ENCODE measurements at regions not wholly inside any gene's neighbourhood (a gene's known extent, or its start where the extent isn't known, plus 50 kb on each side); places are given as distances from the start of the nearest gene placed in this dataset.

GRCh38 chr2:215718436-215718835 lies 282.6 kb upstream of the FN1 start (continued):
- TF ChIP-seq ZBTB49 (CRISPR knock-in tag; IDR thresholded peaks at IDR 0.05; ENCODE audit: borderline replicate concordance) (no peak), CREB3L1 (IDR thresholded peaks at IDR 0.05; ENCODE audit: borderline replicate concordance, low read depth) (no peak)

GRCh38 chr2:215717501-215718381 lies 281.9 kb upstream of the FN1 start:
- no peak overlapping the region for H3K27ac ChIP-seq (ENCODE audit: extremely low read depth, low read depth, low read length)
- ChIA-PET CTCF (ENCODE audit: low intra/inter-chr PET ratio) (no interaction called here), POLR2A (no interaction called here)
- no peak for DNase-seq (ENCODE audit: extremely low read depth in 1 of 4, low spot score in 3 of 4)
- intact Hi-C loops (cut with micrococcal nuclease) (loop anchor here (10.0 kb wide), 2 partner anchors 107 to 263 kb away; no protein-coding TSS in a partner anchor), in situ Hi-C loops (cut with MboI) (no loop called here)
- H3K36me3 ChIP-seq (ENCODE audit: control insufficient read depth, insufficient read depth, low read length), result no peaks in the 10 kb centered on the region
- no TSS peak for BruUV-seq (replicated peaks)
- H3K79me2 ChIP-seq (ENCODE audit: control insufficient read depth, insufficient read depth, low read length), result no peaks in the 10 kb centered on the region
- H2AFZ ChIP-seq (ENCODE audit: low read depth, low read length), result peak overlapping the region; percentile 39
- no peak overlapping the region for H3K4me3 ChIP-seq
- no peak for ATAC-seq
- H3K9me1 ChIP-seq (ENCODE audit: control insufficient read depth, insufficient read depth, low read length), result no peaks in the 10 kb centered on the region
- H3K4me1 ChIP-seq (replicated peaks in 1 of 2; ENCODE audit: control insufficient read depth in 2 of 2, insufficient read depth in 2 of 2, low read length in 2 of 2), result no peaks in the 10 kb centered on the region; a peak in 1 of 5 replicates
- H3K4me2 ChIP-seq (ENCODE audit: insufficient read depth, low read length), result no peak overlapping the region
- no peak for FAIRE-seq
- H3K9ac ChIP-seq (ENCODE audit: insufficient read depth in 1 of 2, low read depth in 2 of 2, low read length in 2 of 2), result no peak overlapping the region
- TF ChIP-seq ZNF384 (IDR thresholded peaks at IDR 0.05; ENCODE audit: low read depth, low read length), result no peak
- no peak for TF ChIP-seq CCNT2 (IDR thresholded peaks at IDR 0.05; ENCODE audit: borderline replicate concordance, extremely low read depth, insufficient read length, low read depth, low read length)
- no peak for TF ChIP-seq NFIX (CRISPR knock-in tag; IDR thresholded peaks at IDR 0.05; ENCODE audit: low read depth)
- H3K27me3 ChIP-seq (ENCODE audit: control insufficient read depth in 2 of 2, insufficient read depth in 2 of 2, low read length in 2 of 2), result no peaks in the 10 kb centered on the region
- H3K9me3 ChIP-seq (replicated peaks; ENCODE audit: control insufficient read depth, insufficient read depth, low read depth, low read length), result no peaks in the 10 kb centered on the region
- 53% methylated on average over 8 of the region's 11 CpGs for WGBS (ENCODE audit: insufficient coverage, low coverage, missing lambda C conversion rate)
- H4K20me1 ChIP-seq (replicated peaks; ENCODE audit: control insufficient read depth, insufficient read depth, low read length), result no peaks in the 10 kb centered on the region
